Stomach (tissue), 4 donors: ENCODE measurements at regions not wholly inside any gene's neighbourhood (a gene's known extent, or its start where the extent isn't known, plus 50 kb on each side); places are given as distances from the start of the nearest gene placed in this dataset.

Experiments
- POLR2AphosphoS5 ChIP-seq, 3 donors: sonication (generic); formaldehyde crosslinking; IDR thresholded peaks; one replicate each; pipeline ENCODE4 v1.6.1; 2016; ENCODE audit warnings: antibody characterized with exemption in 3 of 3
- TF ChIP-seq, protein P1 (sequence below), 7 experiments: fragments of 450-650 bp in 4 of 7; fragments of 200-600 bp in 3 of 7; sonication (generic) in 3 of 7; IDR thresholded peaks; one replicate each; pipeline ENCODE4 v1.5.1; 2016 to 2019; ENCODE audit warnings: antibody characterized with exemption in 7 of 7, control low read depth in 2 of 7, mild to moderate bottlenecking in 1 of 7

GRCh38 chr15:97652700-97653167, 307.8 kb upstream of the ARRDC4 start:
- TF ChIP-seq, protein P1, sequence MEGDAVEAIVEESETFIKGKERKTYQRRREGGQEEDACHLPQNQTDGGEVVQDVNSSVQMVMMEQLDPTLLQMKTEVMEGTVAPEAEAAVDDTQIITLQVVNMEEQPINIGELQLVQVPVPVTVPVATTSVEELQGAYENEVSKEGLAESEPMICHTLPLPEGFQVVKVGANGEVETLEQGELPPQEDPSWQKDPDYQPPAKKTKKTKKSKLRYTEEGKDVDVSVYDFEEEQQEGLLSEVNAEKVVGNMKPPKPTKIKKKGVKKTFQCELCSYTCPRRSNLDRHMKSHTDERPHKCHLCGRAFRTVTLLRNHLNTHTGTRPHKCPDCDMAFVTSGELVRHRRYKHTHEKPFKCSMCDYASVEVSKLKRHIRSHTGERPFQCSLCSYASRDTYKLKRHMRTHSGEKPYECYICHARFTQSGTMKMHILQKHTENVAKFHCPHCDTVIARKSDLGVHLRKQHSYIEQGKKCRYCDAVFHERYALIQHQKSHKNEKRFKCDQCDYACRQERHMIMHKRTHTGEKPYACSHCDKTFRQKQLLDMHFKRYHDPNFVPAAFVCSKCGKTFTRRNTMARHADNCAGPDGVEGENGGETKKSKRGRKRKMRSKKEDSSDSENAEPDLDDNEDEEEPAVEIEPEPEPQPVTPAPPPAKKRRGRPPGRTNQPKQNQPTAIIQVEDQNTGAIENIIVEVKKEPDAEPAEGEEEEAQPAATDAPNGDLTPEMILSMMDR (IDR thresholded peaks at IDR 0.05), result no peak
- TF ChIP-seq POLR2AphosphoS5 (IDR thresholded peaks at IDR 0.05), result no peak
